Neural cell (in vitro differentiated cells): ENCODE measurements at regions not wholly inside any gene's neighbourhood (a gene's known extent, or its start where the extent isn't known, plus 50 kb on each side); places are given as distances from the start of the nearest gene placed in this dataset.

Experiments used
- H2AFZ ChIP-seq: fragments of 200-600, 300-800 bp; sonication (generic), shearing (Covaris generic); 2 replicates; pipeline ENCODE4 v1.6.0; 2014; ENCODE audit warnings: low read depth, mild to moderate bottlenecking, antibody characterized with exemption, low read length, moderate library complexity
- H3F3A ChIP-seq: fragments of 200-600 bp; shearing (Covaris generic); 2 replicates; pipeline ENCODE4 v1.6.1; 2016; ENCODE audit warnings: mild to moderate bottlenecking, moderate library complexity, mixed read lengths, antibody characterized with exemption, low read length; ENCODE audit not compliant: insufficient read depth, poor library complexity, severe bottlenecking
- H3K27ac ChIP-seq: fragments of 200-600, 300-800 bp; sonication (generic), shearing (Covaris generic); 2 replicates; pipeline ENCODE4 v1.5.1; 2014; ENCODE audit warnings: mild to moderate bottlenecking, low read length, moderate library complexity
- H3K27me3 ChIP-seq: fragments of 300-800, 200-600 bp; sonication (generic), shearing (Covaris generic); 2 replicates; pipeline ENCODE4 v1.6.0; 2014; ENCODE audit warnings: mild to moderate bottlenecking, low read depth, low read length, moderate library complexity; ENCODE audit not compliant: insufficient read depth
- H3K36me3 ChIP-seq: fragments of 300-800, 200-600 bp; sonication (generic), shearing (Covaris generic); 2 replicates; pipeline ENCODE4 v1.5.1; 2014; ENCODE audit warnings: mild to moderate bottlenecking, antibody characterized with exemption, low read length, moderate library complexity; ENCODE audit not compliant: insufficient read depth
- H3K4me2 ChIP-seq: fragments of 300-800, 200-600 bp; sonication (generic), shearing (Covaris generic); 2 replicates; pipeline ENCODE4 v1.6.0; 2014; ENCODE audit warnings: mild to moderate bottlenecking, low read length
- H3K4me3 ChIP-seq: fragments of 300-800, 200-600 bp; sonication (generic), shearing (Covaris generic); 2 replicates; pipeline ENCODE4 v1.5.1; 2014; ENCODE audit warnings: mild to moderate bottlenecking, low read length, moderate library complexity
- H3K79me2 ChIP-seq: fragments of 200-600 bp; shearing (Covaris generic); replicated peaks from 2 replicates; pipeline ENCODE4 v1.6.0; 2014; ENCODE audit warnings: mild to moderate bottlenecking, low read length, moderate library complexity; ENCODE audit not compliant: insufficient read depth
- H3K9ac ChIP-seq: fragments of 300-800, 200-600 bp; sonication (generic), shearing (Covaris generic); 2 replicates; pipeline ENCODE4 v1.6.1; 2016; ENCODE audit warnings: mild to moderate bottlenecking, low read length, mixed read lengths
- H3K9me2 ChIP-seq: fragments of 200-600 bp; shearing (Covaris generic); 2 replicates; pipeline ENCODE4 v1.6.1; 2016; ENCODE audit warnings: mild to moderate bottlenecking, low read length, mixed read lengths; ENCODE audit not compliant: insufficient read depth
- H3K9me3 ChIP-seq: fragments of 200-600, 300-800 bp; sonication (generic), shearing (Covaris generic); 2 replicates; pipeline ENCODE4 v1.6.1; 2016; ENCODE audit warnings: mild to moderate bottlenecking, mixed run types, low read length, moderate library complexity, mixed read lengths
- H4K20me1 ChIP-seq: fragments of 200-600 bp; shearing (Covaris generic); 2 replicates; pipeline ENCODE4 v1.6.1; 2016; ENCODE audit warnings: mild to moderate bottlenecking, mixed run types; ENCODE audit not compliant: insufficient read depth
- EP300 ChIP-seq: fragments of 450-650 bp; conservative IDR thresholded peaks from 2 replicates; pipeline ENCODE4 v1.6.1; 2014; ENCODE audit warnings: antibody characterized with exemption, mild to moderate bottlenecking, moderate library complexity; ENCODE audit not compliant: poor library complexity, severe bottlenecking
- EZH2 ChIP-seq: fragments of 200-600, 300-800 bp; shearing (Covaris generic), sonication (generic); IDR thresholded peaks from 2 replicates; pipeline ENCODE4 v1.6.1; 2014; ENCODE audit warnings: antibody characterized with exemption, low read length, borderline replicate concordance, mild to moderate bottlenecking; ENCODE audit not compliant: insufficient read depth, poor library complexity, severe bottlenecking
- MXI1 ChIP-seq: fragments of 450-650 bp; conservative IDR thresholded peaks from 2 replicates; pipeline ENCODE4 v1.6.1; 2014; ENCODE audit warnings: antibody characterized with exemption, mild to moderate bottlenecking; ENCODE audit not compliant: poor library complexity, severe bottlenecking
- POLR2AphosphoS5 ChIP-seq: IDR thresholded peaks from 2 replicates; pipeline ENCODE4 v1.6.1; 2012
- RAD21 ChIP-seq: fragments of 450-650 bp; conservative IDR thresholded peaks from 2 replicates; pipeline ENCODE4 v1.6.1; 2014; ENCODE audit warnings: antibody characterized with exemption, mild to moderate bottlenecking, moderate library complexity
- REST ChIP-seq: IDR thresholded peaks from 2 replicates; pipeline ENCODE4 v1.6.1; 2012; ENCODE audit warnings: borderline replicate concordance
- SMC3 ChIP-seq: fragments of 450-650 bp; conservative IDR thresholded peaks from 2 replicates; pipeline ENCODE4 v1.6.1; 2014; ENCODE audit warnings: antibody characterized with exemption, mild to moderate bottlenecking, moderate library complexity; ENCODE audit not compliant: poor library complexity
- TAF1 ChIP-seq: IDR thresholded peaks from 2 replicates; pipeline ENCODE4 v1.6.1; 2012; ENCODE audit warnings: low read depth
- TF ChIP-seq, protein P1 (sequence below): fragments of 450-650 bp; IDR thresholded peaks from 2 replicates; pipeline ENCODE4 v1.5.1; 2014; ENCODE audit warnings: antibody characterized with exemption, mild to moderate bottlenecking, moderate library complexity; ENCODE audit not compliant: poor library complexity, severe bottlenecking

DNA sequence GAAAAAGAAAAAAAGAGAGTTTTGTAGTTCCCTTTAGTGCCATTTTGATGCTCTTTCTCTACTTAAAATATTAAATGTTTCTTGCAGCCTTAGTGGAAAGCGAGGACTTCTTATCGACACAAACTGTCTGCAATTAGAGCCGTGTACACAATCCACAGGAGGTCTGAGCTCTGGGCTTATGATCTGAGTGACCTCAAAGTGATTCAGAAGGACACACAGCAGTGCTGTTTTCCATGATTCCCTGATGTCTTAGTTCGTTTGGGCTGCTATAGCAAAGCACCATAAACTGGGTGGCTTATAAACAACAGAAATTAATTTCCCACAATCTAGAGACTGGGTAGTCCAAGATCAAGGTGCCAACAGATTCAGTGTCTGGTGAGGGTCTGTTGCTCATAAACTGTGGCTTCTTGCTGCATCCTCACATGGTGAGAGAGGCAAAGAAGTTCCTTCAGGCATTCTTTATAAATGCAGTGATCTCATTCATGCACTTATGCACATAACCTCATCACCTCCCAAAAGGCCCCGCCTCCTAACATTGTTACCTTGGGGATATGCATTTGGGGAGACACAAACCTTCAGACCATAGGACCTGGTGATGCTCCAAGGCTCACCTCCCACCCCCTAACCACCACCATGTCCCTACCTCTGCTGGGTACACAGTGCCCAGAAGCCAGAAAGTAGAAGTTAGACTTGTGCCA is 204.5 kb upstream of the GHITM start:
- H2AFZ ChIP-seq, result no peak overlapping the region
- no peaks in the 10 kb centered on the region for H3K27me3 ChIP-seq
- H3K79me2 ChIP-seq, result no peaks in the 10 kb centered on the region
- no peak overlapping the region for H3K9ac ChIP-seq
- H3K9me2 ChIP-seq, result no peaks in the 10 kb centered on the region
- H3F3A ChIP-seq, result no peaks in the 10 kb centered on the region
- no peaks in the 10 kb centered on the region for H3K36me3 ChIP-seq
- no peaks in the 10 kb centered on the region for H4K20me1 ChIP-seq
- H3K4me2 ChIP-seq, result no peak overlapping the region
- no peak for TF ChIP-seq SMC3
- TF ChIP-seq POLR2AphosphoS5, result no peak
- TF ChIP-seq REST, result no peak
- TF ChIP-seq EZH2, result no peak
- TF ChIP-seq, protein P1, sequence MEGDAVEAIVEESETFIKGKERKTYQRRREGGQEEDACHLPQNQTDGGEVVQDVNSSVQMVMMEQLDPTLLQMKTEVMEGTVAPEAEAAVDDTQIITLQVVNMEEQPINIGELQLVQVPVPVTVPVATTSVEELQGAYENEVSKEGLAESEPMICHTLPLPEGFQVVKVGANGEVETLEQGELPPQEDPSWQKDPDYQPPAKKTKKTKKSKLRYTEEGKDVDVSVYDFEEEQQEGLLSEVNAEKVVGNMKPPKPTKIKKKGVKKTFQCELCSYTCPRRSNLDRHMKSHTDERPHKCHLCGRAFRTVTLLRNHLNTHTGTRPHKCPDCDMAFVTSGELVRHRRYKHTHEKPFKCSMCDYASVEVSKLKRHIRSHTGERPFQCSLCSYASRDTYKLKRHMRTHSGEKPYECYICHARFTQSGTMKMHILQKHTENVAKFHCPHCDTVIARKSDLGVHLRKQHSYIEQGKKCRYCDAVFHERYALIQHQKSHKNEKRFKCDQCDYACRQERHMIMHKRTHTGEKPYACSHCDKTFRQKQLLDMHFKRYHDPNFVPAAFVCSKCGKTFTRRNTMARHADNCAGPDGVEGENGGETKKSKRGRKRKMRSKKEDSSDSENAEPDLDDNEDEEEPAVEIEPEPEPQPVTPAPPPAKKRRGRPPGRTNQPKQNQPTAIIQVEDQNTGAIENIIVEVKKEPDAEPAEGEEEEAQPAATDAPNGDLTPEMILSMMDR, result no peak
- TF ChIP-seq TAF1, result no peak
- TF ChIP-seq EP300, result no peak
- no peak for TF ChIP-seq MXI1
- TF ChIP-seq RAD21, result no peak
- no peak overlapping the region for H3K4me3 ChIP-seq
- no peak overlapping the region for H3K27ac ChIP-seq
- no peaks in the 10 kb centered on the region for H3K9me3 ChIP-seq

DNA sequence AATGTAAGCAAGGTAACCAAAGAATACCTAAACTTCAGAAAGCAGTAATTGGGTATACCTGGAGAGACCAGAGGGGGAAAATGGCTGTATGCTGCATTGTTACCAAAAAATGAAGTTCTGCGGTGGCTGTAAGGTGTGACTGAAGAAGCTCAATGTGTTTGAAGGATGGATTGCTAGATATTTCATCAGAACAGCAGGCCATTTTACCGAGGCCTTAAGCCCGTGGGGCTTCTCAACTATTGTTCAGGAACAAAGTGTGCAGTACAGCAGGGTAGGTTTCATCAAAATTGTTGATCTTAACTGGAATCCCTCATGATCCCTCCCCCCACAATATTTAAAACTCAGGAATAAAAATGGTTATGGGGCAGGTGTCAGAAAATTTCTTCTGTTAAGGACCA is 204.0 kb upstream of the GHITM start:
- Histone ChIP-seq H3K27ac (no peak overlapping the region), H3F3A (no peaks in the 10 kb centered on the region), H2AFZ (no peak overlapping the region), H3K27me3 (no peaks in the 10 kb centered on the region), H4K20me1 (no peaks in the 10 kb centered on the region), H3K9me2 (no peaks in the 10 kb centered on the region), H3K79me2 (no peaks in the 10 kb centered on the region), H3K4me3 (no peak overlapping the region), H3K9me3 (no peaks in the 10 kb centered on the region), H3K9ac (no peak overlapping the region), H3K36me3 (no peaks in the 10 kb centered on the region), H3K4me2 (no peak overlapping the region)
- no peak for TF ChIP-seq REST
- TF ChIP-seq EP300, result no peak
